Uterus (tissue), 3 donors: ENCODE measurements at regions not wholly inside any gene's neighbourhood (a gene's known extent, or its start where the extent isn't known, plus 50 kb on each side); places are given as distances from the start of the nearest gene placed in this dataset.

Experiments used
- DNase-seq, 2 donors: peaks; one replicate each; pipeline ENCODE4 v3.0.0-alpha.2; 2019 to 2020
- H3K27ac ChIP-seq, 2 donors: fragments of 200-600 bp; sonication (generic); 1 replicate in 1 of 2; 2 replicates in 1 of 2; pipeline ENCODE4 v1.5.1; 2016 to 2018
- H3K27me3 ChIP-seq, 2 donors: fragments of 200-600 bp; sonication (generic); one replicate each; pipeline ENCODE4 v1.5.1; 2018 to 2019; ENCODE audit warnings: control low read depth in 1 of 2
- H3K36me3 ChIP-seq, 2 donors: fragments of 200-600 bp; sonication (generic); one replicate each; pipeline ENCODE4 v1.5.1; 2019; ENCODE audit warnings: control low read depth in 1 of 2
- H3K4me1 ChIP-seq, 2 donors: fragments of 200-600 bp; sonication (generic); one replicate each; pipeline ENCODE4 v1.5.1; 2018 to 2019; ENCODE audit warnings: control low read depth in 1 of 2
- H3K4me3 ChIP-seq, 2 donors: fragments of 200-600 bp; sonication (generic); 1 replicate in 1 of 2; 2 replicates in 1 of 2; pipeline ENCODE4 v1.5.1; 2018 to 2019; ENCODE audit warnings: mild to moderate bottlenecking in 1 of 2
- H3K9me3 ChIP-seq, 2 donors: fragments of 200-600 bp; sonication (generic); one replicate each; pipeline ENCODE4 v1.5.1; 2019; ENCODE audit warnings: control low read depth in 1 of 2
- POLR2A ChIP-seq, 2 donors: fragments of 450-650 bp; IDR thresholded peaks; one replicate each; pipeline ENCODE4 v1.6.1; 2016; ENCODE audit warnings: antibody characterized with exemption in 2 of 2, mild to moderate bottlenecking in 1 of 2, moderate library complexity in 1 of 2
- intact Hi-C: fragments of 100-400 bp; cut with DNase I; formaldehyde crosslinking; loops from one replicate; pipeline ENCODE4 v1.15.1; 2023; ENCODE audit warnings: low total_unique reads
- TF ChIP-seq, protein P1 (sequence below), 4 experiments: fragments of 200-600 bp in 2 of 4; fragments of 450-650 bp in 2 of 4; sonication (generic) in 2 of 4; IDR thresholded peaks; one replicate each; pipeline ENCODE4 v1.5.1; 2016 to 2019; ENCODE audit warnings: antibody characterized with exemption in 4 of 4, mild to moderate bottlenecking in 2 of 4, moderate library complexity in 1 of 4
- donor health status: DM: yes; HTN: yes; CAD: no.

DNA sequence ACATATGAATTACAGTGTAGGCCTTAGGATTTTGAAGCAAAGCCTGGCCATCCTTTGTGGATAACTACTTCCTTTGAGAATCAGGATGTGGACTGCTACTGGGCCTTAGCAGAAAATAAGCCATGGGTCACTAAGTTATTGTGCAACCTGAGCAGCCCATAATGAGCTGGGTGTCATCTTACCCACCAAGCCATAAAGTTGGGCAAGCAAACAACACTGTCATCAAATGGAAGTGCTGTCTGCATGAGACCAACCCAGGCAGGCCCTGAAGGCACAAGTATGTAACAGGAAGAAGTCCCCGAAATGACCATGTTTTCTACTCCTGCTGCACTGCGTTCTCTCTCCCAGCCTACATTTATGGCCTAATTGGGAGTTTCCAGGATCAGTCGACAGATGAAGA, 205.6 kb upstream of the GGTLC1 start:
- Histone ChIP-seq H3K36me3 (no peaks in the 10 kb centered on the region), H3K27me3 (no peaks in the 10 kb centered on the region), H3K9me3 (peaks cover 0 to 9% of the 10 kb centered on the region in 2 donors), H3K27ac (no peak overlapping the region), H3K4me3 (no peak overlapping the region), H3K4me1 (no peaks in the 10 kb centered on the region)
- DNase-seq = no peak
- intact Hi-C loops = no loop called here
- TF ChIP-seq POLR2A (IDR thresholded peaks at IDR 0.05) = no peak
- TF ChIP-seq, protein P1, sequence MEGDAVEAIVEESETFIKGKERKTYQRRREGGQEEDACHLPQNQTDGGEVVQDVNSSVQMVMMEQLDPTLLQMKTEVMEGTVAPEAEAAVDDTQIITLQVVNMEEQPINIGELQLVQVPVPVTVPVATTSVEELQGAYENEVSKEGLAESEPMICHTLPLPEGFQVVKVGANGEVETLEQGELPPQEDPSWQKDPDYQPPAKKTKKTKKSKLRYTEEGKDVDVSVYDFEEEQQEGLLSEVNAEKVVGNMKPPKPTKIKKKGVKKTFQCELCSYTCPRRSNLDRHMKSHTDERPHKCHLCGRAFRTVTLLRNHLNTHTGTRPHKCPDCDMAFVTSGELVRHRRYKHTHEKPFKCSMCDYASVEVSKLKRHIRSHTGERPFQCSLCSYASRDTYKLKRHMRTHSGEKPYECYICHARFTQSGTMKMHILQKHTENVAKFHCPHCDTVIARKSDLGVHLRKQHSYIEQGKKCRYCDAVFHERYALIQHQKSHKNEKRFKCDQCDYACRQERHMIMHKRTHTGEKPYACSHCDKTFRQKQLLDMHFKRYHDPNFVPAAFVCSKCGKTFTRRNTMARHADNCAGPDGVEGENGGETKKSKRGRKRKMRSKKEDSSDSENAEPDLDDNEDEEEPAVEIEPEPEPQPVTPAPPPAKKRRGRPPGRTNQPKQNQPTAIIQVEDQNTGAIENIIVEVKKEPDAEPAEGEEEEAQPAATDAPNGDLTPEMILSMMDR (IDR thresholded peaks at IDR 0.05) = no peak

DNA sequence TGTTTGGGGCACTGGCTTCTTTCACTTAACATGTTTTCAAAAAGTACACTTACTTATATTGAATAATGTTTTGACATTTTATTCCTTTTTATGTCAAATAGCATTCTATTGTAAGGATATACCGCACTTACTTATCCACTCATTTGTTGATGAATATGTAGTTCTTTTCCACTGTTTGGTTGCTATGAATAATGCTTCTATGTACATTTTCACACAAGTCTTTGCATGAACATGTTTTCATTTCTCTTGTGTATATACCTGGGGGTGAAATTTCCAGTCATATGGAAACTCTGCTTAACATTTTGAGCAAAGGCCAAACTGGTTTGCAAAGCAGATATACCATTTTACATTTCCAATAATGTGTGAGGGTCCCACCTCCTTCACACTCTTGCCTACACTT, 202.3 kb upstream of the GGTLC1 start:
- intact Hi-C loops = no loop called here
- DNase-seq = no peak
- H3K4me1 ChIP-seq = no peaks in the 10 kb centered on the region
- H3K4me3 ChIP-seq = no peak overlapping the region
- peaks cover 0 to 9% of the 10 kb centered on the region in 2 donors for H3K9me3 ChIP-seq
- H3K27me3 ChIP-seq = no peaks in the 10 kb centered on the region
- no peak overlapping the region for H3K27ac ChIP-seq
- TF ChIP-seq, protein P1 (IDR thresholded peaks at IDR 0.05) = no peak
- TF ChIP-seq POLR2A (IDR thresholded peaks at IDR 0.05) = no peak
- no peaks in the 10 kb centered on the region for H3K36me3 ChIP-seq

DNA sequence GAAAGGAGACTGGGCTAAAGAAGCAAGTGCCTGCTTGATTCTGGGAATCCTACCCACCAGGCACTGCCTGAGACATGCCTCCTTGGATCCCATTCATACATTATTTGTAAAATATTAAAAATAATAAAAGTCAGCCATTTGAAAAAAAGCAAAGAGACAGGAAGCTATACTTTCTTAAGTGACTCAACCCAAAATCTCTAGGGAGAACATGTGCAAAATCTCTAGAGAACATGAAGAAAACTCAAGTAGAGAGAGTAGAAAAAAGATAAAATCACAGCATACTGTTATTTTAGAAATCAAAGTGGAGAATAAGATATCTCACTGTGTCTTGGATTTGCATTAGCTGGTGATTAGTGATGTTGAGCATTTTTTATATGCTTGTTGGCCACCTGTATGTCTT, 197.2 kb upstream of the GGTLC1 start:
- Histone ChIP-seq H3K27ac (no peak overlapping the region), H3K9me3 (peaks cover 0 to 9% of the 10 kb centered on the region in 2 donors), H3K36me3 (no peaks in the 10 kb centered on the region), H3K4me3 (no peak overlapping the region), H3K27me3 (no peaks in the 10 kb centered on the region), H3K4me1 (no peaks in the 10 kb centered on the region)
- intact Hi-C loops = no loop called here
- DNase-seq = no peak
- no peak for TF ChIP-seq POLR2A (IDR thresholded peaks at IDR 0.05)
- TF ChIP-seq, protein P1 (IDR thresholded peaks at IDR 0.05) = no peak

DNA sequence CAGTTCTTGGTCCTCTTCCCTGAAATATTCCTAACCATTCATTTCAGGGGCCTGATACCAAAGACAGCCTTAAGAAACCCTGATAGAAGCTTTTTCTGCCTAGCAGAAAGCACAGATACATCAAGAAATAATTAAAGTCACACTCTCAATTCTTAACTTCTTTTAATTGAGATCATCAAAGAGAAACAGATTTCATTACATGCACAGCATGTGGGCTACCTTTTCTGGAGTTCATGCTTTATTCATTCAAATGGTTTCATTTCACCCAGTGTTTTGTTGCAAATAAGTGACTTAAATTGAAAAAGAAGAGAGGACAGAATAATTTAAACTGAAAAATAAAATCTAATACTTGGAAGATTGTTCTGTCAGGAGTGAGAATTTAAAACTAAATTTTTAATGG, 192.6 kb upstream of the GGTLC1 start:
- Histone ChIP-seq H3K36me3 (no peaks in the 10 kb centered on the region), H3K27me3 (no peaks in the 10 kb centered on the region), H3K4me3 (no peak overlapping the region), H3K9me3 (no peaks in the 10 kb centered on the region), H3K4me1 (no peaks in the 10 kb centered on the region), H3K27ac (no peak overlapping the region)
- TF ChIP-seq, protein P1 (IDR thresholded peaks at IDR 0.05) = no peak
- no peak for TF ChIP-seq POLR2A (IDR thresholded peaks at IDR 0.05)
- intact Hi-C loops = no loop called here
- no peak for DNase-seq

DNA sequence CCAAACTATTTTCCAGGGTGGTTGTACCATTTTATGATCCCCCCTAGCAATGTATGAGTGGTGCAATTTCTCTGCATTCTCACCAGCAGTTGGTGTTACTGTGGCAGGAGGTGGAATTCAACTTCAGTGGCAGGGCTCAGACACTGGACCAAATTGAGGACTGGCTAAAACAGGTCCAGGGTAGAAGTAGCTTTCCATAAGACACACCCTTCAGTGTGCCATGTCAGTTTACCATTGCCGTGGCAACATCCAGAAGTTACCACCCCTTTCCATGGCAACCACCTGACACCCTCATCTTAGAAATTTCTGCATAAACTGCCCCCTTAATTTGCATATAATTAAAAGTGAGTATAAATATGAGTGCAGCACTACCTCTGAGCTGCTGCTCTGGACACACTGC, 180.7 kb upstream of the GGTLC1 start:
- H3K4me3 ChIP-seq = no peak overlapping the region
- H3K9me3 ChIP-seq = no peaks in the 10 kb centered on the region
- peaks cover 5 to 10% of the 10 kb centered on the region in 2 donors for H3K4me1 ChIP-seq
- H3K27ac ChIP-seq = no peak overlapping the region
- no peaks in the 10 kb centered on the region for H3K27me3 ChIP-seq
- no peak for DNase-seq
- intact Hi-C loops = no loop called here
- TF ChIP-seq POLR2A (IDR thresholded peaks at IDR 0.05) = no peak
- TF ChIP-seq, protein P1 (IDR thresholded peaks at IDR 0.05) = no peak
- H3K36me3 ChIP-seq = no peaks in the 10 kb centered on the region
